ENCODE measurements at regions not wholly inside any gene's neighbourhood (a gene's known extent, or its start where the extent isn't known, plus 50 kb on each side); places are given as distances from the start of the nearest gene placed in this dataset.

GRCh38 chr6:165769884-165770283, 106.8 kb upstream of the PDE10A start:
- Histone ChIP-seq H3K4me2 (ENCODE audit: low read length) (no peak overlapping the region), H3K9me2 (replicated peaks; ENCODE audit: low read length) (no peaks in the 10 kb centered on the region), H3K9ac (ENCODE audit: low read length) (no peak overlapping the region), H3K4me1 (ENCODE audit: insufficient read depth, low read length) (no peaks in the 10 kb centered on the region), H3K27me3 (ENCODE audit: low read length) (peaks cover 13% of the 10 kb centered on the region), H3F3A (ENCODE audit: low read length, unreplicated experiment) (no peaks in the 10 kb centered on the region), H3K4me3 (ENCODE audit: low read length) (no peak overlapping the region), H3K36me3 (ENCODE audit: low read depth, low read length) (no peaks in the 10 kb centered on the region), H4K20me1 (ENCODE audit: low read length) (no peaks in the 10 kb centered on the region), H2AFZ (ENCODE audit: low read length) (no peak overlapping the region), H3K9me3 (ENCODE audit: low read length) (no peaks in the 10 kb centered on the region), H3K27ac (ENCODE audit: low read length) (no peak overlapping the region), H3K79me2 (ENCODE audit: low read length) (no peaks in the 10 kb centered on the region)
- no peak for ATAC-seq
- DNase-seq: no peak
- ChIA-PET POLR2A (ENCODE audit: unreplicated experiment) (no interaction called here), CTCF (no interaction called here)
- TF ChIP-seq EZH2 (IDR thresholded peaks at IDR 0.05; ENCODE audit: low read length, unreplicated experiment) (no peak), CTCF (conservative IDR thresholded peaks at IDR 0.05; ENCODE audit: low read depth, low read length) (no peak), EZH2phosphoT487 (IDR thresholded peaks at IDR 0.05; ENCODE audit: borderline replicate concordance, low read length) (no peak)
- BruUV-seq (replicated peaks): no TSS peak
- intact Hi-C loops (cut with micrococcal nuclease): no loop called here

GRCh38 chr6:165769401-165769800, 106.4 kb upstream of the PDE10A start:
- Histone ChIP-seq H3K79me2 (ENCODE audit: low read length) (no peaks in the 10 kb centered on the region), H3K4me1 (ENCODE audit: insufficient read depth, low read length) (no peaks in the 10 kb centered on the region), H4K20me1 (ENCODE audit: low read length) (no peaks in the 10 kb centered on the region), H3F3A (ENCODE audit: low read length, unreplicated experiment) (no peaks in the 10 kb centered on the region), H3K27ac (ENCODE audit: low read length) (no peak overlapping the region), H3K36me3 (ENCODE audit: low read depth, low read length) (no peaks in the 10 kb centered on the region), H3K9me2 (replicated peaks; ENCODE audit: low read length) (no peaks in the 10 kb centered on the region), H2AFZ (ENCODE audit: low read length) (no peak overlapping the region), H3K4me3 (ENCODE audit: low read length) (no peak overlapping the region), H3K4me2 (ENCODE audit: low read length) (no peak overlapping the region), H3K27me3 (ENCODE audit: low read length) (peaks cover 13% of the 10 kb centered on the region), H3K9me3 (ENCODE audit: low read length) (no peaks in the 10 kb centered on the region), H3K9ac (ENCODE audit: low read length) (no peak overlapping the region)
- ChIA-PET CTCF (no interaction called here), POLR2A (ENCODE audit: unreplicated experiment) (no interaction called here)
- TF ChIP-seq CTCF (conservative IDR thresholded peaks at IDR 0.05; ENCODE audit: low read depth, low read length) (no peak), EZH2 (IDR thresholded peaks at IDR 0.05; ENCODE audit: low read length, unreplicated experiment) (no peak), EZH2phosphoT487 (IDR thresholded peaks at IDR 0.05; ENCODE audit: borderline replicate concordance, low read length) (no peak)
- BruUV-seq (replicated peaks): no TSS peak
- ATAC-seq (no peak), DNase-seq (no peak)
- intact Hi-C loops (cut with micrococcal nuclease): no loop called here

GRCh38 chr6:165768961-165769360, 105.9 kb upstream of the PDE10A start:
- Histone ChIP-seq H3K9me3 (ENCODE audit: low read length) (no peaks in the 10 kb centered on the region), H3K79me2 (ENCODE audit: low read length) (no peaks in the 10 kb centered on the region), H3K9me2 (replicated peaks; ENCODE audit: low read length) (no peaks in the 10 kb centered on the region), H3K4me3 (ENCODE audit: low read length) (no peak overlapping the region), H3K4me2 (ENCODE audit: low read length) (no peak overlapping the region), H3K36me3 (ENCODE audit: low read depth, low read length) (no peaks in the 10 kb centered on the region), H3K9ac (ENCODE audit: low read length) (no peak overlapping the region), H4K20me1 (ENCODE audit: low read length) (no peaks in the 10 kb centered on the region), H2AFZ (ENCODE audit: low read length) (no peak overlapping the region), H3K4me1 (ENCODE audit: insufficient read depth, low read length) (no peaks in the 10 kb centered on the region), H3K27me3 (ENCODE audit: low read length) (peaks cover 13% of the 10 kb centered on the region), H3F3A (ENCODE audit: low read length, unreplicated experiment) (no peaks in the 10 kb centered on the region), H3K27ac (ENCODE audit: low read length) (no peak overlapping the region)
- ChIA-PET CTCF (no interaction called here), POLR2A (ENCODE audit: unreplicated experiment) (no interaction called here)
- no peak for TF ChIP-seq CTCF (conservative IDR thresholded peaks at IDR 0.05; ENCODE audit: low read depth, low read length)
- no peak for ATAC-seq
- DNase-seq: no peak
- BruUV-seq (replicated peaks): no TSS peak
- intact Hi-C loops (cut with micrococcal nuclease): no loop called here
